GM21529 (cell line): ENCODE measurements at regions not wholly inside any gene's neighbourhood (a gene's known extent, or its start where the extent isn't known, plus 50 kb on each side); places are given as distances from the start of the nearest gene placed in this dataset.

Experiments used
- ATAC-seq: cut with Tn5 transposase; IDR thresholded peaks from one replicate; pipeline ENCODE4 v1.9.1; 2021; ENCODE audit not compliant: unreplicated experiment

DNA sequence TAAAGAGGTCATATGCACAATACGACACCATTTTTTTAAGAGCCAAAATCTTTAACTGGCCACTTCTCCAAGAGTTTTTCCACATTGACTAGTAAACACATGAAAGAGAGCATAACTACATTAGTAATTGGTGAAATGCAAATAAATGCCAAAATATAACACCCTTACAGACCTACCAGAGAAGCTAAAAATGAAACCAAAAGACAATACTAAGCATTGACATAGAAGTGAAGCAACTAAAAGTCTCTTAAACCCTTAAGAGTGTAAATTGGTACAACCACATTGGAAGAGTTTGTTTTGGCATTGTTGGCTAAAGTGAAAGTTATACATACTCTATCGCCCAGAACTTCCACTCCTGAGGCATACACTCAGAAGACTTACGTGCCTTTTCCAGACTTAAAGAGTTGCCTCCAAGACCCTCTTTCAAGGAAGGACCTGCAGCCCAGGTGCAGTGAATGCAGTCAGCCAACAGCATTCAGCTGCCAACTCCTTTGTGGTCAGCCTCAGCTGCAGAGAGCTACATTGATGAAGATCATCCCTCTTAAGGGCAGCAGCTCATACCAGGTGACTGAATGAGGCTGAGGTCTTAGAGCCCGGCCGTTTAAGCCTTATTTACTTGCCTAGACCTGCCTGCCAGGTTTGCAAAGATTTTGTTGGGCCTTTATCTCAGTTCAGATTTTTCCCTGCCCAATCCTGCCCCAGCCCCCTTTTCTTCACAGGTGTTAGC is 839.1 kb upstream of the ADGRL2 start:
- ATAC-seq: no peak

DNA sequence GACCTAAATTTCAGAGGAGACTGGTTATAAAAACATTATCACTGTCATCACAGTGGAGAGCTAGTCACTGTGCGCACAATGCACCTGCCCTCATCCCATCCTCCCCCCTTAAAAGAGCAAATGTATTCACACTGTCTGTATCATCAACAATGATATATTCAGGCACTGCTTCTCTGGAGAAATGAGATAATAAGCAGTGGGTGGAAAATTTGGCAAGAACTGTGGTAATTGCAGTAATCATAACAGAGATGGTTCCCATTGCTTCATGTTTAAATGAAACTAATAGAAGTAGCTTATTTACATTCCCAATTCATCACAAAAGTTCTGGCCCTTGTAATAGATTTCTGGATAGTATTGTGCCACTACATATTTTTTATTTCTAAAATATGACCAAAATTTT is 867.4 kb upstream of the ADGRL2 start:
- no peak for ATAC-seq

DNA sequence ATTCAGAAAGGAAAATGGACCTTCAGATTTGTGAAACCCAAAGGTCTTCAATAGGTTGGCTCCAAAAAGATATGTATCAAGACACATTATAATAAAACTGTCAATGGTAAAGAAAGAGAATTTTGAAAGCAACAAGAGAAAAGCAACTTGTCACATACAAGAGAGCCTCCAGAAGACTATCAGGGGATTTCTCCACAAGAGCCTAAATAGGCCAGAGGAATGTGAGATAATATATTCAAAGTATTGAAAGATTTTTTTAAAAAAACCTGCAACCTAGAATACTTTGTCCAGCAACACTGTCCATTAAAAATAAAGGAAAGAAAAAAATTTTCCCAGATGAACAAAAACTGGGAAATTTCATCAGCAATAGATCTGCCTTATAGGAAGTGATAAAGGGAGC is 869.6 kb upstream of the ADGRL2 start:
- ATAC-seq: no peak

DNA sequence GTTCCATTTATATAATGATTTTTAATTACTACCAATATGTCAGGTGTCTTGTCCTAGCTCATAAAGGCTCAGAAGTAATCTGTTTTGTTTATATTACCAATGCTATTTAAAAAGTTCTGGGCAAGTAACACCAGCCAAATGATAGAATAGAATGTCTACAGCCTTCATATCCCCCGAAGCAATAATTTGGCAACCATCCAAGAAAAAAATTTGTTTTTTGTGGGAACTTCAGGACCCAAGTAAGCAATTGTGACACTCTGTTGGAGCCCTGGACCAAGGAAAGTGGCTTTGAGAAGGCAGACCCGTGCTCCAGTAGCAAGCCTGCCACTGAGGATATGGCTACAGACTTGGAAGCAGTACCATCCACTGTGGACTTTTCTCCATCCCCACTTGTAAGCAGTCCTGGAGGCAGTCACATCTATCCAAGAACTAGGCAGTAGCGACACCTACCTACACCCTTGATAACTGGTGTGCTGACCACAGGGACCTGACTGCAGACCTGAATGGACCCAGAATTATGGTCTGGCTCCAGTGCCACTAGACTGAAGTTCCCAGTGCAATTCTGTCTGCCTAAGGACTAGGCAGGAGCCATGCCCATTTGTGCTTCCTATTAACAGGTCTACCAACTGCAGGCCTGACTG is 870.7 kb upstream of the ADGRL2 start:
- no peak for ATAC-seq

GRCh38 chr1:80926531-80926930 is 874.2 kb upstream of the ADGRL2 start:
- no peak for ATAC-seq

DNA sequence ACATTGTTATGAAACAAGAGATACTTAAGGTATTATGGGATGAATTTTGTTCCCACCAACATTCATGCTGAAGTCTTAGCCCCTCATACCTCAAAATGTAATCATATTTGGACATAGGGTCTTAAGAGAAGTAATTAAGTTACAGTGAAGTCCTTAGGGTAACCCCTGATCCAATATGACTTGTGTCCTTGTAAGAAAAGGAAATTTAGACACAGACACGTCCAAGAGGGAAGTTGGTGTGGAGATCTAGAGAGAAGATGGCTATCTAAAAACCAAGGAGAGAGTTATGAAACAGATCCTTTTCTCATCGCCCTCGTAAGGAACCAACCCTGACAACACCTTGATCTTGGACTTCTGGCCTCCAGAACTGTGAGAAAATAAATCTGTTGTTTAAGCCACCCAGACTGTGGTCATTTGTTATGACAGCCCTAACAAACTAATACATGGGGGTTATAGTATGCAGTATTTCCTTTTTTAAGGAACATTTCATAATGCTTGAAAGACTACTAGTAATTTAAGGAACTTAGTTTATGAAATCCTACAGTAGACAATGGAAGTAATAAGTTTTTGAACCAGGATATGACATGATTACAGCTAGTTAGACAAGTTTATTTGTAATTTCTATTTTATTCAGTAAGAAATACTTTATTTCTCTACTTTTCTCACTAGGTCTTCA is 875.5 kb upstream of the ADGRL2 start:
- no peak for ATAC-seq

- ATAC-seq: no peak
Observed at GRCh38 chr1:80924290-80924689, 876.4 kb upstream of the ADGRL2 start.

- no peak for ATAC-seq
Observed at GRCh38 chr1:80922906-80923305, 877.8 kb upstream of the ADGRL2 start.

DNA sequence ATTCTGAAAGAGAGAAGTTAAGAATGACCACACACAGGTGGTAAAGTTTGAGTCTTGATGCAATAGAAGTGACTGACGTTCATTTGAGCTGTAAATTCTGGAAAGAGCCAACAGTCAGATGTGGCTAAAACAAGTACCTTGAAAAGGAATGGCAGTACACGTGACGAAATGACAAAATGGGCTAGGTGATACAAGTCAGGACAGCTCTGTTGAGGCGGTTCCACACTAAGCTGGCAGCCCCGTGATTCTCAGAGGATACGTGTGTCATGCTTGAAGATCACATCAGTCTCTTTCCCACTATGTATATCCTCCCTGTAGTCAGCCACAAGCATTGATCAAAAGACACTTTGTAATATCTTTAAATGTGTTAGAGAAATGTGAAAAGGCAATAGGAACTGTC is 881.3 kb upstream of the ADGRL2 start:
- no peak for ATAC-seq

DNA sequence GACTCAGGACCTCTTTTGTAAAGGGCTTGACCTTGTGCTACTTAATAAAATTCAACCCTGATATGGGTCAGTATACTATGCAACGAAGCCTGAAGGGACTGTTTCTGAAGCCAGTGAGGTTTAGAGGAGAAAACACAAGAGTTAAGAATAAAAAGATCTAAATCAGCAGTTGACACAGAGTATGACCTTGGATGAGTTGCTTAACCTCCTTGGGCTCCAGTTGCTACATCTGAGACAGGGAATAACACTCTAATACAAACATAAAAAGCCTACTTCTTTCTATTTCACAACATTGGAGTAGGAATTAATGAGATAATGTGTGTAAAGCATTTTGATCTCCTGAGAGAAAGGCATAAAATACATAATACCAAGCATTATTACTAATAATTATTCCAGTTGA is 882.4 kb upstream of the ADGRL2 start:
- no peak for ATAC-seq

- ATAC-seq: no peak
Observed at GRCh38 chr1:80917826-80918225, 882.9 kb upstream of the ADGRL2 start.

DNA sequence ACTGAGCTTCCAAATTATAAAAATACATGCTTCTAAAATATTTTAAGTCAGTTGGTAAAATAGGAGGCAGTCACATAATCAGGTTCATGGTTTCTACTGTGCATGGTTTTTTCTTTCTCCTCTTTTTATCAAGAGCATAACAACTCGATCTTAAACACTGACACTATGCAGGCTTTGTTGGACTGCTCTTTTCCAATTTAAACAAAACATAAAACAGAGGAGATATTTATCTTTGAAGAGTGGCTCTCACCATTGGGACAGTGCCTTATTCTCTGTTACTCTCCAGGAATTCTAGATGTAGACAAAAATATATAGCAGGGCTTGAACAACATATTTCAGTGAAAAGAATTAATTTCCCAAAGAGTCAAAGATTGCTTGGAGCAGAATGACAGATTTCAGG is 883.5 kb upstream of the ADGRL2 start:
- no peak for ATAC-seq

- no peak for ATAC-seq
Observed at GRCh38 chr1:80915491-80915890, 885.2 kb upstream of the ADGRL2 start.

- ATAC-seq: no peak
Observed at GRCh38 chr1:80910426-80910825, 890.3 kb upstream of the ADGRL2 start.

GRCh38 chr1:80909172-80909784 is 891.5 kb upstream of the ADGRL2 start:
- ATAC-seq: no peak

- no peak for ATAC-seq
Observed at GRCh38 chr1:80896781-80897356, 903.9 kb upstream of the ADGRL2 start.

DNA sequence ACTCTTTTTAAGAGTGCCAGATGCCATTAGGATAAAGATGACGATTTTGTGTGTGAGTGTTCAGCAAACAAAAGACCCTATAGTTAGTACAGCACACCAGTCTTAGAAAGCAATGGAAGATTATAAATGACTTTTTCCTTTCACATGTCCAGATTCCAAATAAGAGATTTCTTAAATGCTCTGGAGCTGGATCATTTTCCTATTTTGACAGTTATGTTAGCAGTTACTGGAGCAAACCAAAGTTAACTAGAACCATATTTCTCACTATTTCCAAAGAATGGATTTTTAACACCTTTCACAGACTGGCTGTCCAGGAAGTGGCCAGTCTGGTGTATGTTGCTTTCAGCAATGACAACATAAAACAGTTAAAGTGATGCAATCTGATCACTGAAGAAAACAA is 905.8 kb upstream of the ADGRL2 start:
- ATAC-seq: no peak

GRCh38 chr1:80893115-80893514 is 907.6 kb upstream of the ADGRL2 start:
- peak; percentile 51 for ATAC-seq

DNA sequence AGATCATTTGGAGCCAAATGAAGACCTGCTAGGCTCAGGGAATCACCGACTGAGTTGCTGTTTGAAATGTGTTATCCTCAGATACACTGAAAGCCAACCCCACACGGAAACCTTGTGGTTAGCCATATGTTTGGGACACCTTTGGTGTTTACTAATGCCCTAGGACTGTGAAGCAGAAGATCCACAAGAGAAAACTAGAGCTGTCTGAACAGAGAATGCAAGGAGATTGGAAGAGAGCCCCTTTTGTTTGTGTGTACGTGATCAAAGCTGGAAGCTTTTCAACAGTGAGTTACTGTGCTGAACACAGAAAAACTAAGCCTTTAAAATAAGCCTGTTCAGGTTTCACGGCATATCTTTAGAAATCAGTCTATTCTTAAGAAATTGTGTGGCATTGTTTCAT is 908.2 kb upstream of the ADGRL2 start:
- peak; percentile 56 for ATAC-seq

DNA sequence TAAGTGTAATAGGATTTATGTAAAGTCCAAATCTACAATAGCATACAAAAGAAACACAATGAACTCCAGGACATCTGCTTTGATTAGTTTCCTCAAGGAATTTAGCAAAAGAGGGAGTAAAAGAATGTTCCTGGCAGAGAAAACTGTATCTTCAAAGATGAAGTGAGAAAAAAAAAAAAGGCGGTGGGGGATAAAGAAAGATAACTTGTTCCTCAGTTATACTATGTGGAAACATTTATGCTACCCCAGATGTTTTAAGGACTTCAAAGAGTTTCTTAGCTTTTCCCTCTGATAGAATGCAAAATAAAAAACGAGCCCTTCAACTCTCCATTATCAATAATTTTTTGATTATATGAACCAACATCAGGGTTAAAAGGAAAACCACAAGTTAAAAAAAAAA is 908.9 kb upstream of the ADGRL2 start:
- ATAC-seq: no peak

DNA sequence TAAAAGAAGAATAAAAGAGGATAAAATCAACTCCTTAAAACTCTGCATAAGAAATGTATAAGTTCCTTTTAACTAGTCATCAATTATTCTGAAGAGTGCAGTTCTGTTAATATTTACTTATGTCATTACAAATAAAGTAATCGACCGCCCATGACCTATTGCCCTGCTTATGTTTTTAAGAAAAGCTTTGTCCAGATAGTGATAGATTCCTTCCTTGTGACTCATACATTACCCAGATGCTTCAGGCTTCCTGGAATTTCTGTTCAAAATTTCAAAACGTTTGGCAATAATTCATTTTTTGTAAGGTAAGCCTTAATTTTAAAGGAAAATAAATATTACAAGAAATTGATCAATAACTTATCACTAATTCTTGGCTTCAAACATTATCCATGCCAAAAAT is 918.2 kb upstream of the ADGRL2 start:
- ATAC-seq: no peak

- ATAC-seq: no peak
Observed at GRCh38 chr1:80878343-80878742, 922.4 kb upstream of the ADGRL2 start.
